Astrocyte (in vitro differentiated cells and primary cell): ENCODE measurements at regions not wholly inside any gene's neighbourhood (a gene's known extent, or its start where the extent isn't known, plus 50 kb on each side); places are given as distances from the start of the nearest gene placed in this dataset.

Experiments
- CTCF ChIP-seq: IDR thresholded peaks from 2 replicates; pipeline ENCODE4 v1.5.1; 2011; ENCODE audit warnings: low read depth, mild to moderate bottlenecking, inconsistent platforms, low read length, moderate library complexity; ENCODE audit not compliant: insufficient read depth
- EZH2 ChIP-seq: IDR thresholded peaks from 2 replicates; pipeline ENCODE4 v1.6.1; 2012; ENCODE audit warnings: mild to moderate bottlenecking, low read length, inconsistent platforms; ENCODE audit not compliant: insufficient read depth

GRCh38 chr21:38925478-38925877 lies 119.7 kb downstream of the ETS2 start:
- no peak for TF ChIP-seq CTCF
- TF ChIP-seq EZH2, result no peak
